GM18505 (cell line): ENCODE measurements at regions not wholly inside any gene's neighbourhood (a gene's known extent, or its start where the extent isn't known, plus 50 kb on each side); places are given as distances from the start of the nearest gene placed in this dataset.
"Not testable (repeated sequence)": the region's sequence is repeated elsewhere in the genome, so short reads cannot be mapped to it uniquely, and the experiment has no call there.

Experiments
- ATAC-seq: cut with Tn5 transposase; IDR thresholded peaks from one replicate; pipeline ENCODE4 v1.9.1; 2021; ENCODE audit not compliant: unreplicated experiment
- POLR2A ChIP-seq: IDR thresholded peaks from 4 replicates; pipeline ENCODE4 v1.6.1; 2011; ENCODE audit warnings: borderline replicate concordance; ENCODE audit not compliant: insufficient read depth, insufficient read length; ENCODE audit errors: extremely low read depth

DNA sequence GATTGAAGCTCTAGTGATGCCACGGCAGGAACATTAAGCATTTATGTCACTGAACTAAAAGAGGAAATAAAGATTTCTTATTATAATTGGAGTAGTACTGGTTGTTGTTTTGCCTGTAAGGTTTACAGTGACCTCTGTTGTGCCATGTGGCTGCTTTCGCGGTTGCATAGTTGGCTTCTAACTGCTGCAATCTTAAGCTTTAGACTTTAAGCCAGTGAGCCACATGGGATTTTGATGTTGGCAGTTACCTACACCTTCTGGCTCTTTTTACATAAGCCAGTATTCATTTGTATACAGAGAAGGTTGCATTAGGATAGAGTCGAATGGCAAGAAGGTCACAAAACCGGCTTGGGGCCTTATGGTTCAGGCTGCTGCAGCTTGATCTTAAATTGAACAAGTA lies 1311.6 kb downstream of the RAPGEF2 start:
- TF ChIP-seq POLR2A = no peak

DNA sequence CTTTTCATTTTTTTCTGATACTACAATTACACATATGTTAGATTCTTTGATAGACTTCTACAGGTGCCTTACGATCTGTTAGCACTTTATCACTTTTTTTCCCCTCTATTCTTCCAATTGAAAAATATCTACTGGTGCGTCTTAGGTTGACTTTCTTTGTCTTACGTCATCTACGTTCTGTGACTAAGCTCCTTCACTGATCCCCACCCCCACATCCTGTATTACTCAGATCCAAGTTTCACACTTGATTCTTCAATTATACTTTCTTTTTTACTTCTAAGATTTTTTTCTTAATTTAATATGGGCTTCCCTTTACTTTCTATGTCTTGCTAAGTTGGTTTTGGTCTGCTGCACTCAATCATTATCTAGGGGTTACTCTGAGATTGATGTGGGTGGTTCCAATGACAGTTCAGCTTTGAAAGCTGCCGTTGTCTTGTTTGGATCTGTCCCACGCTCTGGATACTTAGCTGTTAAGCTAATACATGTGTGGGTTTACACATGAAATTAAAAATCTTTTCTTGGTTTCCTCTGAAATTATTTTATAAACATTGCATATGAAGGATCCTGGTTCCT lies 1321.1 kb downstream of the RAPGEF2 start:
- TF ChIP-seq POLR2A = no peak
- no peak for ATAC-seq

More for the DNA sequence above, 1311.6 kb downstream of the RAPGEF2 start:
- no peak for ATAC-seq

DNA sequence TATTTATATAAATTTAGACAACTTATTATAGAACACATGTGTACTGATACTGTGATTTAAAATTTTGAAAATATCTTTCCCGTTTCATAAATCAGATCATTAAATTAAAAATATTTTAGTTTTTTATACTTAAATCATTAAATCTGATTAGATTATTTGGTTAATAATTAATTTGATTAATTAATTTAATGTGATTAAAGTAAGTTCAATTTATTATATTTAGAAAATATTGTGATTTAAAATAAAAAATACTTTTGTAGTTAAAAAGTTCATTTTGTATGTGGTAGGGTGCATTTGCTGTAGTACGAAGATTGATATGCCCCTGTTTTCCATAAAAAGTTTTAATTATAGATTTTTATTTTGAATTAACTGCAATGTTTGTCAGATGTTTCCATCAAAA lies 1323.4 kb downstream of the RAPGEF2 start:
- no peak for TF ChIP-seq POLR2A
- ATAC-seq = no peak

DNA sequence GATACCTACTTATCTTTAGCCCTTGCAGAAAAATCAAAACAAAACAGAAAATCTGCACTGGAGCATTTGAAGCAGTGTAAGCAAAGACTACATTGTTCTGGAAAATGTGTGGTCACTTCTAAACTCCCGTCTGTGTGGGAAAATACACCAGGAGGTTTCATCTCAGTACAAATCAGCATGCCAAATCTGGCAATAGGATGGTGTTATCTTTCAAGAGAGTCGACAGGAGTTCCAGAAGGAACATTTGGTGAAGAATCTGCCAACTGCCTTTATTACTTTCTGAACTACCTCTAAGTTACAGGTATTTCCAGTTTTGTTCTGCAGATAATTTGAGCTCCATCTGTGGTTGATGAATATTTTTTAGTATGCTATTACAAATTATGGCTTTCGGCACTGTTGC lies 1348.0 kb downstream of the RAPGEF2 start:
- TF ChIP-seq POLR2A = no peak
- ATAC-seq = no peak

GRCh38 chr4:160481696-160482690 lies 1379.1 kb downstream of the RAPGEF2 start:
- not testable (repeated sequence) for ATAC-seq

DNA sequence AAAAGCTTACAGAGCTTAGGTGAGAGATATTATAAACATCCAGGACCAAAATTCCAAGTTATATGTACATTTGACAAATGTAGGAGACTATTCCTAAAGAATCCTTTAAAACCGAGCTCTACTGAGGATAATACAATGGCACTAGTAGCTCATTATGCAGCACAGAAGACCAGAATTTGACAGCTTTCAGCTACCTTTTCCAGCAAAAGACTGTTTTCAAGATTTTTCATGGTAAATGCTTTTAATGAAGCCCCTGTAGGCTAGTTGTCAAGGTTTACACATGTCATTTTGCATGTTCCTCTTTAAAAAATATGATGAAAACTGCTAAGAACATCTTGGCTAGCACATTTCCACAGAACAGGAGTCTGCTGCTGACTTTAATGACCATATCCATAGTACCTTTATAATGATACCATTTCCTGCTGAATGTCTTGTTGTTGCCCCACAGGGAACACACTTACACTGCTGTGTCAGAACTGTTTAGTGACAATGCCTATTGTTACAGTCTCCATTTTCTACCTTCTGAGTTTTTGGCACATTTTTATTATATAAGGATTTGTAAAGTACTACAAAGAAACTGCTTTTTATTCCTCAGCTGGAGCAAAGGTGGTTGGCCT lies 1382.3 kb downstream of the RAPGEF2 start:
- no peak for ATAC-seq
- TF ChIP-seq POLR2A = no peak

DNA sequence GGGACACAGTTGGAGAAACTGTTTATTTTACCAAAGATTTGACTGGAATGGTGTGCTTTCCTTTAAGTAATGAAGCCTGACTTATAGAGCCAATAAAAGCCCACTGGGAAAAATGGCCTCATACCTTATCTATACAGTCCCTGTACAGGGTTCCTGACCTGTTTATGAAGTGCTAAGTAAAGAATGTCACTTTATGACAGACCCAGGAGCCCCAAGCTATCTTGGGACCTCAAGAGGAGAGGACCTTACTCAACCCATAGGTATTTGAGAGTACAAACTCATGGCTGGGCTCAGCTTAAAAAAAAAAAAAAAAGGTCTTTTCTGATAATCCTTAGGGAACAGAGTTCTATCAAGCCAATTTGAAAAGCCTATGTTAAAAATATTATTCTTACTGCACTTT lies 1389.3 kb downstream of the RAPGEF2 start:
- no peak for TF ChIP-seq POLR2A
- ATAC-seq = no peak

- no peak for ATAC-seq
- no peak for TF ChIP-seq POLR2A
These were observed 1390.3 kb downstream of the RAPGEF2 start for GRCh38 chr4:160493206-160493605.

GRCh38 chr4:160495356-160495755 lies 1392.5 kb downstream of the RAPGEF2 start:
- TF ChIP-seq POLR2A = no peak
- ATAC-seq = no peak

DNA sequence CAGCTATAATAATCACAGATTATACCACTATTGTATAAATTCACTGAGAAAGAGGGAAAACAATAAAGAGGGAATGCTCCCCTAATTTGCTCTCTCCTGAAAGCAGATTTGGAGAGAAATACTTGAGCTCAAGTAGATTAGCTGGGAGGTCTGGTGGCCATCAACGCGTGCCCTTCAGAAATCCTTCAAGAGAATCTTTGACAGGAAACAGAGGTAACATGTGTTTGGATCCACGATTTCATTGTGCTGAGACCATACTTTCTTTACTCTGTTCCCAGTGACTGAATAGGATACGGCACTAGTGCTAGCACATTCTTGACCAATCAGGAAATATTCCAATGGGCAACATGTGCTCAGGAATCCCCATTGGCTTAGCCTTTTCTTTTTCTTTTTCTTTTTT lies 1395.3 kb downstream of the RAPGEF2 start:
- ATAC-seq = no peak
- no peak for TF ChIP-seq POLR2A

DNA sequence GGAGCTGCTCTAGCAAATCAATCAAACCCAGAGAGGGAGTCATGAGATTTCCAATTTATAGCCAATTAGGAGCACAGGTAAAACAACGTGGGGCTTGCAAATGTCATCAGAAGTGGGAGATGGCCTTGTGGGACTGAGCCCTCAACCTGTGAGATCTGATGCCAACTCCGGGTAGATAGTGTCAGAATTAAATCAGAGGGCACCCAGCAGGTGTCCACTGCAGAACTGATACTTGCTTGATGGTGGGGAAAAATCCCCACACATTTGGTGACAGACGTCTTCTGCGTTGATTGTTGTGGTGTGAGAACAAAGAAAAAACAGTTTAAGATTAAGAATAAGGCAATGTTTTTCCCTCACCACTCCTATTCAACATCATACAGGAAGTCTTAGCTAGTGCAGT lies 1402.8 kb downstream of the RAPGEF2 start:
- TF ChIP-seq POLR2A = no peak

DNA sequence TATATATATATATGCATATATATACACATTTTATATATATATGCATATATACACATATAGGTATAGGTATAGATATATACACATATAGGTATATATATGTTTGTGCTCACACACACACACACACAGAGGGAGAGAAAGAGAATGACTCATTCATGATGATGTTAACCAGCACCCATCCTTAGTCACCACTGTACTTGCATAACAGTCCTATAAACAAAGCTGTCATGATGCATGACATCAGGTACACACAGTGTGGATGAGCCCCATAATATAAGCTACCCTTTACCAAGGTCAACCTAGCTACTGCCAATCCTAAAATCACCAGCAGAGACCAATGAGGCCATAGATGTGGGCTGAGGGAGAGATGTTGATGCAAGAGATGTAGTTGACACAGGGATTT lies 1408.0 kb downstream of the RAPGEF2 start:
- TF ChIP-seq POLR2A = no peak
- ATAC-seq = no peak

More for the DNA sequence above, 1402.8 kb downstream of the RAPGEF2 start:
- no peak for ATAC-seq

GRCh38 chr4:160514126-160514525 lies 1411.2 kb downstream of the RAPGEF2 start:
- ATAC-seq = no peak
- TF ChIP-seq POLR2A = no peak

- TF ChIP-seq POLR2A = no peak
- ATAC-seq = no peak
These were observed 1420.4 kb downstream of the RAPGEF2 start for GRCh38 chr4:160523231-160523630.
